Upper lobe of left lung (tissue), 4 donors: ENCODE measurements at regions not wholly inside any gene's neighbourhood (a gene's known extent, or its start where the extent isn't known, plus 50 kb on each side); places are given as distances from the start of the nearest gene placed in this dataset.

Source experiments
- POLR2A ChIP-seq, 4 donors: fragments of 450-650 bp; IDR thresholded peaks; one replicate each; pipeline ENCODE4 v1.5.1; 2016 to 2017; ENCODE audit warnings: antibody characterized with exemption in 4 of 4, mild to moderate bottlenecking in 2 of 4
- POLR2AphosphoS5 ChIP-seq, 2 donors: sonication (generic); formaldehyde crosslinking; IDR thresholded peaks; one replicate each; pipeline ENCODE4 v1.5.1; 2017; ENCODE audit warnings: antibody characterized with exemption in 2 of 2
- TF ChIP-seq, protein P1 (sequence below), 6 experiments: fragments of 450-650 bp in 4 of 6; fragments of 200-600 bp in 2 of 6; sonication (generic) in 2 of 6; IDR thresholded peaks; one replicate each; pipeline ENCODE4 v1.5.1; 2016 to 2019; ENCODE audit warnings: antibody characterized with exemption in 6 of 6

DNA sequence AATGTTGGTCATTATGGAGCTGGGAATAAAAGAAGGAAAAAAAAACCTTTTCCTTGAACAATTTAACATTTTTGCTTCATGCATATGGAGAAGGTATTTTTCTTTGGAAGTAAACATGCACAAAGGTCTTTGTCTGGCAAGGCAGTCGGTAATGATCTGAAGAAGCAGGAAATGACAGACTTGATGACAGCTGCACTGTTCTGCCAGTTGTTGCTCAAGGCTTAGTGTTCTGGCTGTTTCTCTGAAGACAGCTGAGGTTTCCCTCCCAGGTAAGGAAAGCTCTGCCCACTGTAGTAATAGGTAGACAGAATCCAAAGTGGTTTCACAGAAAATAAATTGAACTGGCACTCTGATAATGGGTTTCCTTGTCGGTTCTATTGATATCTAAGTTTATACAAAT is 308.4 kb upstream of the GCFC2 start:
- TF ChIP-seq, protein P1, sequence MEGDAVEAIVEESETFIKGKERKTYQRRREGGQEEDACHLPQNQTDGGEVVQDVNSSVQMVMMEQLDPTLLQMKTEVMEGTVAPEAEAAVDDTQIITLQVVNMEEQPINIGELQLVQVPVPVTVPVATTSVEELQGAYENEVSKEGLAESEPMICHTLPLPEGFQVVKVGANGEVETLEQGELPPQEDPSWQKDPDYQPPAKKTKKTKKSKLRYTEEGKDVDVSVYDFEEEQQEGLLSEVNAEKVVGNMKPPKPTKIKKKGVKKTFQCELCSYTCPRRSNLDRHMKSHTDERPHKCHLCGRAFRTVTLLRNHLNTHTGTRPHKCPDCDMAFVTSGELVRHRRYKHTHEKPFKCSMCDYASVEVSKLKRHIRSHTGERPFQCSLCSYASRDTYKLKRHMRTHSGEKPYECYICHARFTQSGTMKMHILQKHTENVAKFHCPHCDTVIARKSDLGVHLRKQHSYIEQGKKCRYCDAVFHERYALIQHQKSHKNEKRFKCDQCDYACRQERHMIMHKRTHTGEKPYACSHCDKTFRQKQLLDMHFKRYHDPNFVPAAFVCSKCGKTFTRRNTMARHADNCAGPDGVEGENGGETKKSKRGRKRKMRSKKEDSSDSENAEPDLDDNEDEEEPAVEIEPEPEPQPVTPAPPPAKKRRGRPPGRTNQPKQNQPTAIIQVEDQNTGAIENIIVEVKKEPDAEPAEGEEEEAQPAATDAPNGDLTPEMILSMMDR (IDR thresholded peaks at IDR 0.05) = no peak
- TF ChIP-seq POLR2A (IDR thresholded peaks at IDR 0.05) (no peak), POLR2AphosphoS5 (IDR thresholded peaks at IDR 0.05) (no peak)
